ENCODE measurements at regions not wholly inside any gene's neighbourhood (a gene's known extent, or its start where the extent isn't known, plus 50 kb on each side); places are given as distances from the start of the nearest gene placed in this dataset.

GRCh38 chr18:78640246-78640995 lies 339.2 kb upstream of the SALL3 start:
- no peak overlapping the region for H3K4me3 ChIP-seq (ENCODE audit: low read depth, low read length)
- TF ChIP-seq CTCF (IDR thresholded peaks at IDR 0.05; ENCODE audit: low read depth, low read length), result no peak
- in situ Hi-C loops (cut with HindIII; ENCODE audit: low sequenced_read_pairs), result no loop called here
- DNase-seq (ENCODE audit: low read depth, low spot score), result no peak

GRCh38 chr18:78641689-78642231 lies 337.9 kb upstream of the SALL3 start:
- H3K4me3 ChIP-seq (ENCODE audit: low read depth, low read length), result no peak overlapping the region
- in situ Hi-C loops (cut with HindIII; ENCODE audit: low sequenced_read_pairs), result no loop called here
- no peak for DNase-seq (ENCODE audit: low read depth, low spot score)
- no peak for TF ChIP-seq CTCF (IDR thresholded peaks at IDR 0.05; ENCODE audit: low read depth, low read length)

- in situ Hi-C loops (cut with HindIII; ENCODE audit: low sequenced_read_pairs), result no loop called here
- no peak overlapping the region for H3K4me3 ChIP-seq (ENCODE audit: low read depth, low read length)
- no peak for DNase-seq (ENCODE audit: low read depth, low spot score)
- no peak for TF ChIP-seq CTCF (IDR thresholded peaks at IDR 0.05; ENCODE audit: low read depth, low read length)
These were observed 337.2 kb upstream of the SALL3 start for GRCh38 chr18:78642296-78642951.

GRCh38 chr18:78643004-78643403 lies 336.6 kb upstream of the SALL3 start:
- no peak for DNase-seq (ENCODE audit: low read depth, low spot score)
- no peak for TF ChIP-seq CTCF (IDR thresholded peaks at IDR 0.05; ENCODE audit: low read depth, low read length)
- H3K4me3 ChIP-seq (ENCODE audit: low read depth, low read length), result no peak overlapping the region
- in situ Hi-C loops (cut with HindIII; ENCODE audit: low sequenced_read_pairs), result no loop called here

GRCh38 chr18:78643981-78644380 lies 335.6 kb upstream of the SALL3 start:
- H3K4me3 ChIP-seq (ENCODE audit: low read depth, low read length), result no peak overlapping the region
- in situ Hi-C loops (cut with HindIII; ENCODE audit: low sequenced_read_pairs), result no loop called here
- DNase-seq (ENCODE audit: low read depth, low spot score), result no peak
- TF ChIP-seq CTCF (IDR thresholded peaks at IDR 0.05; ENCODE audit: low read depth, low read length), result no peak

GRCh38 chr18:78645216-78645615 lies 334.4 kb upstream of the SALL3 start:
- H3K4me3 ChIP-seq (ENCODE audit: low read depth, low read length), result no peak overlapping the region
- DNase-seq (ENCODE audit: low read depth, low spot score), result no peak
- TF ChIP-seq CTCF (IDR thresholded peaks at IDR 0.05; ENCODE audit: low read depth, low read length), result no peak
- in situ Hi-C loops (cut with HindIII; ENCODE audit: low sequenced_read_pairs), result no loop called here

All from astrocyte of the spinal cord (primary cell).